GM18507 (cell line): ENCODE measurements at regions not wholly inside any gene's neighbourhood (a gene's known extent, or its start where the extent isn't known, plus 50 kb on each side); places are given as distances from the start of the nearest gene placed in this dataset.

Source experiments
- DNase-seq: peaks from one replicate; pipeline ENCODE4 v3.0.0; 2011; ENCODE audit warnings: low read depth; ENCODE audit not compliant: insufficient read length; ENCODE audit errors: extremely low spot score
- FAIRE-seq: peaks from 2 replicates; lab custom pipeline; 2011; peaks lifted over from hg19 to GRCh38; lab: Jason Lieb, UNC

DNA sequence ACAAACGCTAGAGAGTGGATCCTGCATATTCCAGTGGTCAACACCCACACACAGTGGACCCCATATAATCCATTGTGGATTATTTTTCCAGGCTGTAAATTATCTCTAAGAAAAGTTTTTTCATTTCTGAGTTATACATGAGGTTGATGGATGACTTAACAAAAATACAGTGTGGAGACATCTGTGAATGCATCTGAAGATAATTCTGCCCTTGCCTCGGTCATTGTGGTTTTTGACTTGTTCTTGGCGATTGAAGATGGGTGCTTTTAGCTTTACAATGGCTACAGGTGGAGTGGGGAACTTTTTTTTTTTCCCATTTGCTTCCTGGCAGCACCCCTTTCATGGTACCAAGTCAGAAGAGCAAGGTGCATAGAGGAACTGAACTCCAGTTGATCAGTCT, 242.7 kb downstream of the MYLK4 start:
- FAIRE-seq: no peak
- DNase-seq: no peak

DNA sequence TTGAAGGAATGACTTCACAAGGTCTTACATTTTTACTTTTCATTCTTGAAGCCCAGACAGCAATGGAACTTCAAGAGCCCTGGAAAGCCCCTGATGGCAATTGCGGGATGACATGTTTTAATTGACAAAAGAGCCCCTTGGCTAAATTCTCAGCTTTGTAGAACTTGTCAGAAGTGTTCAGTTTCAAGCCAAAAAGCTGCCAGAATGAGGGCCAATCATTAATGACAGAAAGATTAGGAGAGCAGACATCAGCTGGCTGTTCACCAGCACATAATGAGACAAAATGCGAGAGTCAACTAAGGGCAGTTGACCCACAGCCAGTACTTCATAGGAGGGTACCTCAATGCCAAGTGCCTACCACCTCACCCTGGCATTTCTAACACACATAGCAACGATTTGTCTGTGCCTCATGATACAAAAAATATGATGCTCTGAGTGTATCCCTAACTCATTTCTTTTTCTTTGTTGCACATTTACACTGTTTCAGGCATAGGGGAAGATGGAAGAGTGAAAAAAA, 243.1 kb downstream of the MYLK4 start:
- no peak for FAIRE-seq
- no peak for DNase-seq

DNA sequence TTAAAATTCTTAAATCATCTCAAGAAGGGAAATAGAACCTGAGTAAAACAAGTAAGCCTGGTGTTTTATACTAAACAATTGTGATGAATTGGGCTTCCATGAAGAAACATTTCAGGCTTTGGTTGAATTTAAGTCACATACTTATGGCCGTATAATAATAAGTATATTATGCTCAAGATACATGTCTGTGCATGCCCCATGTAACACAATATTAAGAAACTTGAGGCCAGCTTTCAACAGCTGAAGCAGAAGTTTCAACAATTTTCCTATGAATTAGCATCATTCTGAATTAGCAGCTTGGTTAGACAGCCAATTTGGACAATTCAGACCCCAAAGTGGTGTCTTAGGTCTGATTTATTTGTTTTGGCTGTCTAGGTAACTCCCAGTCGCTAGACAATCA, 243.7 kb downstream of the MYLK4 start:
- DNase-seq (no peak), FAIRE-seq (no peak)

DNA sequence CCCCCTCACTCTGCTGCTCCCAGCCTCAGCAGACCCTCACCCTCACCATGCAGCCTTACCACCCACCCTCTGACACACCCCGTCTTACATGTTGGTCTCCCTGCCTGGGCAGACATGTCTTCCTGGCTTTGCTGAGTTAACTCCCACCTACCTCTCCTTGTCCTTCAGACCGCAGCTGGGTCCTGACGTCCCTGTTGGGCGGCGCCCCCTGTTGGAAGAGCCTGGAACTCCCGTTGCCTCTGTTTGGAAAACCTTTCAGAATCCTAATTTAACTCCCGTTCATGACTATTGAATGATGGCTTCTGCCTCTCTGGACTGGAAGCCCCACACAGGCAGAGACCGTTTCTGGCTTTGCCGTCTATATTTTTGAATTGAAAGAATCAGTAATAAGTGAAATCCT, 245.1 kb downstream of the MYLK4 start:
- no peak for FAIRE-seq
- no peak for DNase-seq

DNA sequence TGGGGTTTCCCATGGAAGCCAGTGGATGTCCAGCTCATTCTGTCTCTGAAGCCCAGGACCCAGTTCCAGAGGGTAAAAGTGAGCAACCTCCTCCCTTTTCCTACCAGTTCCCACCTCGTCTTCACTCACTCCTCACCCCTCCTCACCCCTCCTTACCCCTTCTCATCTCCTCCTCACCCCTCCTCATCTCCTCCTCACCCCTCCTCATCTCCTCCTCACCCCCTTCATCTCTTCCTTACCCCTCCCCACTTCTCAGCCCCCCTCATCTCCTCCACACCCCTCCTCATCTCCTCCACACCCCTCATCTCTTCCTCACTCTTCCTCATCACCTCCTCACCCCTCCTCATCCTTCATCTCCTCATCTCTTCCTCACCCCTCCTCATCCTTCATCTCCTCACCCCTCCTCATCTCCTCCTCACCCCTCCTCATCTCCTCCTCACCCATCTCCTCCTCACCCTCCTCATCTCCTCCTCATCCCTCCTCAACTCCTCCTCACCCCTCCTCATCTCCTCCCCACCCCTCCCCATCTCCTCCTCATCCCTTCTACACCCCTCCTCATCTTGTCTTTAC, 246.1 kb downstream of the MYLK4 start:
- DNase-seq: no peak
- no peak for FAIRE-seq

DNA sequence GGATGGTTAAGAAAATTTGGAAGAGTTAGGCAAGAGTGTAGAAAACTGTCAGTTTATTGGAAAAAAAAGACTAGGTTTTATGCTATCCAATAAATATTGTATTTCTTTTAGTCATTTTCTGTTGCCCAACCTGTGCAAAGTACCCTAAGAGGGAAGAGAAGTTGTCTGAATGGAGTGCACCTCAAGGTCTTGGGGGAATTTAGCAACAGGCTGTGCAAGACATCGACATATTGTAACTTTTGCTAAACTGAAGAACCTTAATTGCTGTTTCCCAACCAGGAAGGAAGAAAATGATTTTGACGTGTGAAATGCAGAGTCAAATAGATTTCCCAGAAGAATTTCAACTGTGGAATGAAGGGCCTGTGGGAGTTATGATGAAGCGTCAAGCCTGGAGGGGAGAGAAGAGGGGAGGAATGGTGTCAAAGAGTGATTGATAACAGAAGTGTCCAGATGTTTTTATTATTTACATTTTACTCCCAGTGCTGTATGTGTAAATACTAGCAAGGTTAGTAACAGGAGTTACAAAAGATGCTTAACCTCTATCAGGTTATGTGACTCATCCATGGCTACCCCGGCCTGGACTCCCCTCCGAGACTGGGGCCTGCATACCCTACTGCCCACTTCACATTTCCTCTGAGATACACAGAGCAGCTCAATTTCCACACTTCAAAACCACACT, 246.8 kb downstream of the MYLK4 start:
- no peak for DNase-seq
- no peak for FAIRE-seq

DNA sequence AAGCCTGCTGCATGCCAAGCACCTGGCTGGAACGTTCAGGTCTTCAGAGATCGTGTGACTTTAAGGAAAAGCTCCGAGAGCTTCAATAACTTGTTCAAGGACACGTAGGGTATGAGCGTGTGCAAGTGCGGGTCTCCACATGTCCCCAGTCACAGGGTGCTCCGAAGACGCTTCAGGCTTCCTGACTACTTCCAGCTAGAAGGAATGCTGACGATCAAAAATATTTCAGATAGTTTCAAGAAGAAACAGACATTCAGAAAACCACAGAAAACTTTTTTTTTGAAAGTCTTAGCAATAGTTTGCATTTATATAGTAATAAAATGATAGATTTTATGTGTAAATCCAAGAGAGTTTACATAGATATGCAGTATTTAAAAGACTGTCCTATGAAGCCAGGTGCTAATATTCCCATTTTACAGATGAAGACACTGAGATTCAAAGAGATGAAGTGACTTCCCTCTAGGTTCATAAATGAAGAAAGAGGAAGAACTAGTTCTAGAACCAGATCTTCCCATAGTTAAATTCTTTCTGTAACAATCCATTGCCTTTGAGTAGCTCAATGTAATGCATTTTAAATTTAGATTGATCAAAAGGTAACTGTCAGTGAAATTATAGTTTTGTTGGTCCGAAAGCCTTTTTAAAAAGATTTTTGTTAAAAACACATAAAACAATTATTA, 247.6 kb downstream of the MYLK4 start:
- FAIRE-seq (no peak), DNase-seq (no peak)

DNA sequence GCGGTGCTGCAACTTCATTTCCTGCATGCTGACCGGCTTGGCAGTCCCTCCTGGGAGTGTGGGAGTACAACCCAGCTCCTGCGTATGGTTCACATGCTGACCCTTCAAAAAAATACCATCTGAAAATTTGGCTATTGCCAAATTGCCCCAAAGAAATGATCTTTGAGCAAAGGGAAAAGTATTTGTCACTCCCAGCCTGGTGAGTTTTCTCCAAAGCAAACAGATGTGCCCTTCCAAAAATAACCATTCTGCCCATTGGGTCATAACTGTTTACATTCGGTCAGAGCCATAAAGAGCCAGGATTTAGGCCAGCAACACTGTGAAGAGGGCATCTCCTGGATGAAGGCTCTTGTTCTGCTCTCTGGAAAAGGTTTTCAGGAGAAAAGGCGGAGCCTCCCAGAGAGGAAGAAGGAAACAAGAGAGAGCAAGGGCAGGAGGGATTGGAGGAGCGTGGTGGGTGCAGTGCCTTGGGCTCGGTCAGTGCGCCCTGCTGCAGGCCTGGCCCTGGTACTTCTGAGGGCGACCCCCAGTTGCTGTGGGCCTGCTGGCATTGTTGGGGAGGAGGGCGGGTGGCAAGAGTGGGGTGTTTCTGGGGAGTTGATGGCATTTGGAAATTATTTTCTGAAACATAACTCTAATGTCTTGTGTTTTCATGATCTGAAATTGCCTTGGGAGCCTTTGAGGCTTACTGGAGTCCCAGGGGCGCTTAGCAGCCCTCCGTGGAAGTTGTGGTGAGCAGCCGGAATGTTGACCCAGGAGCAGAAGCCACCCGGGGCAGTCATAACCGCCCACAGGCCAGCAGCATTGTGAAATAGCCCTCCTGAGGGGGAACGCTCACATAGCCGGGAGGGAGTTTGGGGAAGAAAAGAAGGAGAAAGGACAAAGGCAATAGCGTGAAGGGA, 248.4 kb downstream of the MYLK4 start:
- no peak for FAIRE-seq

DNA sequence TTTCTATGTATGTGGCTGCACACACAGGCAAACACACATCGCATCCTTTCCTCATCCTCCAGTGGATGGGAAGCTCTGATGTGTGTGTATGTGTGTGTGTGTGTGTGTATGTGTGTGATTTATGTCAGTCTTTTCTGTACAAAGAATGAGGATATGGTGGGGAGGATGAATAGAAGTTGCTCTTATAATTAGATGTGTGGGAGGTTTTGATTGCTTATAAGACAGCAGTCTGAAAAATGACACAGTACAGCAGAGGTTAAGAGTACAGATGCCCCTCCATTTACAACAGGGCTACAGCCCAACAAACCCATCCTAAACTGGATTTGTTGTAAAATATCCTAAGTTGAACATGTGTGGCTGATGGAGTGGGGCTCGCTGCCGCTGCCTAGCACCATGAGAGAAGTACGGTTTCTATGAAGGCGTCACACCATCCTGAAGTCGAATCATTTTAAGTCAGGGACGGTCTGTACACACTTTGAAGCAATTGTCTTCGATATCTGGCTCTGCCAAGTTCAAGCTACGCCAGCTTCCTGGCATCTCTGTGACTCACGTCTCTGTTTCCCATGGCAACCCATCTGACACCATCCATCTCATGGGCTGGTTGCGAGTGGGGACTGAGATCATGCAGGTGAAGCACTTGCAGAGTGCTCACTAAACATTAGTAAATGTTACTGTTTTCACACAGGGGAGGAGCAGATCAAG, 252.6 kb downstream of the MYLK4 start:
- DNase-seq (no peak), FAIRE-seq (no peak)

More for the DNA sequence above, 248.4 kb downstream of the MYLK4 start:
- DNase-seq: no peak

DNA sequence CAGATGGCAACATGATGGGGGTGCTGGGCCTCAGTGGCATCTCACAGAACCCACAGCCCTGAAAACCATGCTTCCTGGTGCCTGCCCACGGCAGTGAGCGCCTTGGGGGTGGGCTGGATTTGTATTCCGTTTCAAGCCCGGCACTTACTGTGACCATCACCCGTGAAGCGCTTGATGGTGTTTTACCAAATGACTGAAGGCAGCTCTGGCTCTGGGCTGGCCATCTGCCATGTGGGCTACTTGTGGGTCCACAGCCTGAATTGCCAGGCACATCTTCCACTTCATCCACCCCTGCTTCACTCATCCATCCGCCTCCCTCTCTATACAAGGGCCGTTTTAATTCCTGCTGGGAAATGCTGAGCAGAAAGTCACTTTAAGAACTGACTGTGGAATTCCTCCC, 250.9 kb upstream of the GMDS start:
- FAIRE-seq (no peak), DNase-seq (no peak)

DNA sequence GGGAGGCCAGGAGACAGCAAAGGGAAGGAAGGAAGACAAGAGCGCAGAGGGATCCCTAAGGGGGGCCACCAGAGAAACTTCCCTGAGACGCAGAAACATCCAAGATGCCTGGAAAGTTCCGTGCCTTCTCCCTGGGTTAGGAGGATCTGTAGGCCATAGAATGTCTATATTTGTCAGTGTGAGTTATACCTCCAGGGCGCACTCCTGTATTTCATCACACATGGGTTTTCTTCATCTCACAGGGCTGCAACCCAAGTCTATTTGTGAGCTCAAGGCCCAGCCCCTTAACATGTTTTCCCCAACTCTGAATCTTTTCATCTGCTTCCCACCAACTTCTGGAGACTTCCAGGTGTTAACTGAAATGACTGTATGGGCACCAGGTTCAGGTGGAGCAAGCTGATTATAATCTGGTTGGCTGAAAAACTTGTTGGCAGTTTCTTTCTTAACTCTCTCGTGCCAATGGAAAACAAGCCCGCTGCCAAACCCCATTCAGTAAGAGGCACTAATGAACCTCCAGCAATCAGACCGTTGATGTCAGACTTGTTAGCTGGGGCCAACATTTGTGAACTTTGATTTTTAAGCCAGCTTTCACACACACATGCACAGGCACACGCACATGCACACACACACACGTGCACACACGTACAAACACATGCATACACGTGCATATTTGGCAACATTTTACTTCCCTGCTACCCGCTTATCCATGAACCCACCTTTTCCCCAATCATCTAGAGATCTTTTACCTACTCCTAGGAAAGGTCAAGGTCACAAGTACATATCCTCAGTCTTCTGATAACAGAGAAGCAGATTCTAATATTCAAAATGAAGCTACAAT, 247.5 kb upstream of the GMDS start:
- DNase-seq: no peak
- no peak for FAIRE-seq

DNA sequence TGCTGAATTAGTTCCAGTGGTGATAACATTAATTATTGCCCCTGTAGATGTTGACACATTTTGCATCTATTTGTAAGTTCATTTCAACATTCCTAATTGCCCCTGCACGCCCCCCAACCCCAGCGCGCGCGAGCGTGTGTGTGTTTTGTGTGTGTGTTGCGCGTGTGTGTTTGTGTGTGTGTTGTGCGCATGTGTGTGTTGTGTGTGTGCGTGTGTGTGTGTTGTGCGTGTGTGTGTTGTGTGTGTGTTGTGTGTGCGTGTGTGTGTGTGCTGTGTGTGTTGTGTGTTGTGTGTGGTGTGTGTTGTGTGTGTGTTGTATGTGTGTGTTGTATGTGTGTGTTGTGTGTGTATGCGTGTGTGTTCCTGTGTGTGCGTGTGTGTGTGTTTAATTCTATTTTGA, 245.7 kb upstream of the GMDS start:
- DNase-seq (no peak), FAIRE-seq (no peak)

DNA sequence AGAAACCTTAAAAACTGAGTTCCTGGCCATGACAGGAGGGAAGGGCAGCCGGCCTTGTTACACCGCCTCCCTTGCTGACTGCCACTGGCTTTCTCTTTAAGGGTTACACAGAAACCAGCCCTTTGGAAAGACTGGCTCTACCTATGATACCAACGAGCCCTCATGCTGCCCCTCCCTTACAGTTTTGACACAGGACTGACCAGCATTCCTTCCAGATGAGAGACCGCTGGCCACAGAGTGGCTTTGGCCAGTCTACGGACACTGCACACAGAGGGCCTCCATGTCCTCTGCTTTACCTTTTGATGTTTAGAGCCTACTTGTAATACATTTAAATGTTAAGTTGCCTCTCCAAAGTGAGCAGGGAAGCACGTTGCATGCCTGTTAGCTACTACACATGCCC, 243.2 kb upstream of the GMDS start:
- no peak for FAIRE-seq

DNA sequence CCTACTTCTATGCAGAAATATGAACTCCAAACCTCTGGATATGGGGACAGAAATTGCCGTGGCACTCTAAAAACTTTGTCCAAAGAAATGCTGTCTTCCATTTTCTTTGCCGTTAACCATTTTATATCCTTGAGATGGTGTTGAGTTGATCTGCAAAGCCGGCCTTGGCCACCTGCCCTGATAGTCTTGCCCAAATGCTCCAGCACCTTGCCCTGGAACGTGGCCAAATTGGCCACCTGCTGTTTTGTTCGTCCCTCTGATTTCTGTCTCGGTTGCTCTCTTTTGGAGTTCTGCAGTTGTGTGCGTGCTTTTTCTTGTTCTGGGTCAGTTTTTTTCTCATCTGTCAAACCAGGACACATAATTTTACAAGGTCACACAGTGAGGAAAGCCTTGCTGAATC, 239.7 kb upstream of the GMDS start:
- no peak for DNase-seq
- FAIRE-seq: no peak

More for the DNA sequence above, 243.2 kb upstream of the GMDS start:
- DNase-seq: no peak

DNA sequence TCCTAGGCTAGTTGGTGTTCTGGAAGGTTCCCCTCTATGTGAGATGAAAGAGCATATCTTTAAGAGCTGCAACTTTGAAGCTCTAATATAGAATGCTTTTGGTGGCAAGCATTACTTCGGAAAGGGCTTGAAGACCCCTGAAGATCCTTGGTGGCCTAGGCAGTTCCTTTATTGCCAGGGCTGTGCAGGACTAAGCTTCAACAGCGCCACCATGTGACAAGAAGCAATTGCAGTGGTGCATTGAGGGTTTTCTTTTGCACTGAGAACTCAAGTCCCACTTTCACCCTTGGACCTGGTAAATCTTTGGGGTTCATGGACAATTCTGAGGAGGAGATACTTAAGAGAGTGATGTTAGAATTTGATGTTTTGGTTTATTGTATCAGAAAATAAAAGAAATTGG, 237.4 kb upstream of the GMDS start:
- DNase-seq (no peak), FAIRE-seq (no peak)

DNA sequence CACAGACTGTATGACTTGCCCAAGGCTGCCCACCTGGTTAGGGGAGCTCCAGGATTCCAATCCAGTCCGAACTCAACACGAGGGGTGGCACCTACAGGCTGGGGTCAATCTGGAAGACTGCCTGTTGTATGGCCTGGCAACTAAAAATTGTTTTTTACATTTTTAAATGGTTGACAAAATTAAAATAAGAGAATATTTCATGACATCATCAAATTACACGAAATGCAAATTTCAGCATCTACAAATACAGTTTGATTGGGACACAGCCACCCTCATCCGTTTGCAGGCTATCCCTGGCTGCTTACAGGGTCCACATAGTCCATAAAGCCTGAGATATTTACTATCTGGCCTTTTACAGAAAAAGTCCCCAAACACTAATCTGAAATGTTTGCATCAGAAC, 235.9 kb upstream of the GMDS start:
- DNase-seq (no peak), FAIRE-seq (no peak)

DNA sequence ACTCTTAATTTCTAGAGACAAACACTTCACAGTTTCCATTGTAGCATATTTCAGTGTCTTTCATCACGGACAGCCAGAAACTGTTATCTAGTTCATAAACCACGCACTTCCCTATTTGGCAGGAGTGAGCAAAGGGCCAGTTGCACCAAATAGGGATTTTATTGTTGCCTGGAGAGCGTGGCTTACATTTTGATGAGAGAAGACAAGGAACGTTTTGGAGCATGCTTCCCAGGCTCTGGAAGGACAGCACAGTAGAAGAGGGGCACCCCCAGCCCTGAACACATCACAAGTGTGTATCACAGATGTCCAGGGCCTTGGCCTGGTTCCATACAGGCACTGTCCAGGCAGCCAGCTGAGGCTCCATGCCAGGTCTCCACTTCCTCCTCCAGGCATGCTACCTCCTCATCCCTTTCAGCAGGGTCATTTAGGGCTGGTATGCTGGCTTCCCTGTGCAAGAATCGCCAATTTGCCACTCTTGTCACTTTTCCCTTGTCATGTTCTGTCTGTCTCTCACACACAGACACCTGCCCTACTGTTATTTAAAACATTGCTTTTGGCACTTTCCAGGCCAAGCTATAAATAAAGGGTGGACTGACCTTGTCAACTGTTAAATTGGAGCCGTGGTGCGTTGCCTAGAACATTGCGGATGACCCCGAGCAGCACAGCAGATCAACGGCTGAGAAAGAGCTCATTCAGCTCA, 235.0 kb upstream of the GMDS start:
- no peak for FAIRE-seq
- no peak for DNase-seq

DNA sequence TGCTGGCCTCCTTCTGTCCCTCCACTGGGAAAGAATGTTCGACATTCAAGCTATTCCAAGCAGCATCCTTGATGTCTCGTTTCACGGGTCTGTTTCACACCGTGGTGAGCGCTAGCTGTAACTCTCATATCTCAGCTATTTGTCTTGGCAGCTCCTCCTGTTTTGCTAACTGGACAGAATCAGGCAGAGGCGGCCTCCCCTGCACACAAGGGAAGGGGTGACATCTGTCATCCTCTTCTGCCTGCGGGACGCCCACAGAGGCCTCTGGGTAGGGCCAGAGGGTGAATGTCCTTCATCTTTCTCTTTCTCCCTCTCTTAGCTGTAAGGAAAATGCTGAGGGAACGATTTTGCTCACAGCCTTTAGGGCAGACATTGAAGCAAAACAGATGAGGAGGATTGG, 232.8 kb upstream of the GMDS start:
- DNase-seq (no peak), FAIRE-seq (no peak)
